DMS 273 (cell line): ENCODE measurements at regions not wholly inside any gene's neighbourhood (a gene's known extent, or its start where the extent isn't known, plus 50 kb on each side); places are given as distances from the start of the nearest gene placed in this dataset.
"Not testable (repeated sequence)": the region's sequence is repeated elsewhere in the genome, so short reads cannot be mapped to it uniquely, and the experiment has no call there.

Experiments
- DNase-seq: peaks from one replicate; lab custom pipeline; 2025; ENCODE audit not compliant: unreplicated experiment; lab: John Stamatoyannopoulos, UW

DNA sequence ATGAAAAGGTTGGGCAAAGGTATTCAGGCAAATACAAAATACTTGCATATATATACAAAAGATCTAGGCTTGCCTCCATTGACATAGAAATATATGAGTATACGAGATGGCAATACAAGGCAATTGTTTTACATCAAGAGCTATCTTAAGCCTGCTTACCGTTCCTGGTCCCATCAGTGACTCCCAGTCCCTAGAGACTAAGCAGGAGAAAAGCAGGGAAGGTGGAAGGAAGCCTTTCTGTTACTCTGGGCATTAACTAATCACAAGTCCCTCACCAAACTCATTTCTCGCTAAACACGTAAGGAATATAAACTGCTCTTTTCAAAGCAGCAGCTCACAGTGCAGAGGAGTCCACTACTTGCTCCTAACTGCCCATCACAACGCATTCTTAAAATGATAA lies 125.2 kb downstream of the ZNF608 start:
- no peak for DNase-seq

DNA sequence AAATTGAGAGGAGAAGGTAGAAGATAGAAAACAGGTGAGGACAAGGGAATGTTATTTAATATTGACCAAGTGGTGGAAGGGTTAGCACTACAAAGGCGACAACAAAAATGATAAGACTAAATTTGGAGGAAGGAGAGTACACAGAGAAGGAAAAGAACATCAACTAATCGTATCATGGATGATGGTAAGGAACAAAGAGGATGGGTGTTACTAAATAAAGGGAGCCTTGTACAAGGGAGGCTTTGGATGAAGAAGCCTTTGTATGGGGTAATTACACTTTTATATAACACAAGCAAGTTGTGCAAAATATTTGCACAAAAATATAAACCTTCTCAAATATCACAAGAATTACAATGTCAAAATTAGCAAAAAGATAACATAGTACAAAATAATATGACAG lies 125.7 kb downstream of the ZNF608 start:
- DNase-seq: no peak

DNA sequence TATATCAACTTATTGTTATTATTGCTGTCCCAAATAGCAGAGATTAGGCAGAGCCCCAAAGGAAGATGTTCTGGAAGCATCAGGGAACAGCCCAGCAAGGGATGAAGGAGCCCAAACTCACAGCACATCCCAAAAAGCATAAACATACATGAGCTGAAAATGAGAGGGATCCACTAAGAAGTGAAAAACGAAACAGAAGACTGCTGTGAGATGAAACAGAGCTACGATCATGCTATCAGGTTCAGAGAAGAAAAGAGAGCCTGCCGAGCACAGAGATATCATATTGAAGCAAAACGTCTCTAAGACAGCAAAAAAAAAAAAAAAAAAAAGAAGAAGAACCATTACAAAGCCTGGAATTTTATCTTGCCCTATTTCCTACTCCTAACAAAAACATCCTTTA lies 127.3 kb downstream of the ZNF608 start:
- no peak for DNase-seq

DNA sequence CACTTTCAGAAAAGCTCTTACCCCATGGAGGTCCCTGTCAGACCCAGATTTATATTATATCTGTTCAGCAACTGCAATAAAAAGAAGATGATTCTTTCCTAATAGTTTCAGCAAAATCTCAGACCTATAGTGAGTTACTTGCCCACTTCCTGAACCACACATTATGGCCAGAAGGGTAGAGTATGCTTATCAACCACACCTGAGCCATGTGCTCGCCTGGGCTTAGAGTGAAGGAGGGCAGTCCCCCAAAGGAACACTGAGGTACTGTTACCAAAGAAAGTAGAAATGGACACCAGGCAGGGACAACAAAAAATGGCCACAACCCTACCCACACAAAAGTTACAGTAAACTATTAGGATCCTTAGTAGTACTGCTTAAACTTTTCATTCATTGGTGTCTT lies 128.7 kb downstream of the ZNF608 start:
- no peak for DNase-seq

DNA sequence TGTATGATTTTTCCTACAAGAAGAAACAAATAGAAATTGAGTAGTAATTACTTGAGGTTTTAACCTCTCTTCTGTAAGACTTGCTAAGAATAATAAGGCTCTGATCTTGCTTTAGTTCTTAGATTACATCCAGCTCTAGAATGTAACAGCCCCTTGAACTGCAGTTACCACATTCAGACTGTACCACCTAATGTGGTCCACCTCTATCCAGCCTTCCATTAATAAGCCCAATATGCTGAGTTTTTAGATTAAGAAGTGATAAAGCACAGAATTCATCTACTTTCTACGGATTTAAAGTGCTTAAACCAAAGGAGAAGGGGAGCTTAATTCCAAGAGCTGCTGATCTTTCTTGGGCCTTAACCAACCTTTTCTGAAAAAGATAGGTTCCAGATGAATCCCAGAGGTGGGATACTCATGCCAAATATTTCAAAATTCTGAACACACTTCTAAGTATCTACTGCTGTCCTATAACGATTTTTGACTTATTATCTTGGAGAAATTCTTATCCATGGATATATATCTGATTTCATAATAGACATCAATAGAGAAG lies 131.5 kb downstream of the ZNF608 start:
- no peak for DNase-seq

DNA sequence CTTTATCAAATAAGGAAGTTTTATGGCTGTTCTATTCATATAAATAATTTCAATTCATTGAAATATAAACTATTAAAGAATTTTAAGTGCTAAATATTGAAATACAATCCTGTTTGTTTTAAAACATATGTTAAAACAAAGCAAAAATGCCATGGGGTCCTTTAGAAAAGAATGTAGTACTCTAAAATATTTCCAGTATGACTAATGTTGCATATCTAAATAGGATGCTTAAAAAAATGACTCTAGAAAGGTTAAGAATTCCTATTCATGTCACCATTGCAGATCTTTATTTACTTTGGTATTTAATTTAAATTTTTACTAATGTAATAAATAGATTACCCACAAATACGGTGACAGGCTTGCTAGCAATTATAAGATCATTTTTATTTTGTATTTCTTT lies 132.3 kb downstream of the ZNF608 start:
- no peak for DNase-seq

DNA sequence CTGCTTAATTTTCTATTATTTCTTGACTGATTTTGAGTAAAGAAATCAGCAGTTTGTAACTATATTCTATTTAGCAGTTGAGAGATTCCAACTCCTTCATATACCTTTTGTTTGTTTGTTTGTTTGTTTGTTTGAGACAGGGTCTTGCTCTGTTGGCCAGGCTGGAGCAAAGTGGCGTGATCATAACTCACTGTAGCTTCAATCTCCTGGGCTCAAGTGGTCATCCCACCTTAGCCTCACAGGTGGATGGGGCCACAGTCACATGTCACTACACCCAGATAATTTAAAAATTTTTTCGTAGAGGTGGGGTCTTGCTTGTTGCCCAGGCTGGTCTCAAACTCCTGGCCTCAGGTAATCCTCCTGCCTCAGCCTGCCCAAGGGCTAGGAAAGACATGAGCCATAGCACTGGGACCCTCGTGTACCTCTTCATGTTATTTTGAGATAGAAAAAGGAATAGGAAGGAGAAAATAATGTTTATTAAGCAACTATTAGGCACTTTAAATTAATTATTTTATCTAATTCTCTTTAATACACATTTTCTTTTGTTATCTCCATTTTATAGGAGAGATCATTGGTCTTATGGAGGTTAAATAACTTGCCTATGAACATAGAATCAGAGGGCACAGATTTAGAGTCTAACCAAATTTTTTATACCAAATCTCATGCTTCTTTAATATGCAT lies 133.0 kb downstream of the ZNF608 start:
- DNase-seq: no peak

DNA sequence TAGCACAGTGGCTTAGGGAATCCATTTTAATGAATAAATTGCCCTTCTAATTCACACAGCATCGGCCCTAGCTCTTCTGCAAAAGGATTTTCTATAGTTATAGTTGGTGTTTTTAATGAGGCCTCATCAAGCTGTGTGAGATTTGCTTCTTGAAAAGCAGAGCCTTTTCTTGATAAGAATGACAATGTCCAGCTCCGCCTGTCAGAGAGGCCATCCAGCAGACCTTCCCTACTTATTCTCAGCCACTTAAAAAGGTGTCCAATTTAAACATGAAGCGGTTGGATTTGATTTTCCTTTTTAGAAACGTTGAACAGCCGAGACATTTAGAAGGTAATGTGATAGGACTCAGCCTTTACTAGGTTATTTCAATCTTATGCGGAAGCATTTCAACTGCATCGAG lies 134.4 kb downstream of the ZNF608 start:
- DNase-seq: no peak

DNA sequence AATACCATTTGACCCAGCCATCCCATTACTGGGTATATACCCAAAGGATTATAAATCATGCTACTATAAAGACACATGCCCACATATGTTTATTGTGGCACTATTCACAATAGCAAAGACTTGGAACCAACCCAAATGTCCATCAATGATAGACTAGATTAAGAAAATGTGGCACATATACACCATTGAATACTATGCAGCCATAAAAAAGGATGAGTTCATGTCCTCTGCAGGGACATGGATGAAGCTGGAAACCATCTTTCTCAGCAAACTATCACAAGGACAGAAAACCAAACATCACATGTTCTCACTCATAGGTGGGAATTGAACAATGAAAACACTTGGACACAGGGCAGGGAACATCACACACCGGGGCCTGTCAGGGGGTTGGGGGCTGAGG lies 135.2 kb downstream of the ZNF608 start:
- DNase-seq: not testable (repeated sequence)

DNA sequence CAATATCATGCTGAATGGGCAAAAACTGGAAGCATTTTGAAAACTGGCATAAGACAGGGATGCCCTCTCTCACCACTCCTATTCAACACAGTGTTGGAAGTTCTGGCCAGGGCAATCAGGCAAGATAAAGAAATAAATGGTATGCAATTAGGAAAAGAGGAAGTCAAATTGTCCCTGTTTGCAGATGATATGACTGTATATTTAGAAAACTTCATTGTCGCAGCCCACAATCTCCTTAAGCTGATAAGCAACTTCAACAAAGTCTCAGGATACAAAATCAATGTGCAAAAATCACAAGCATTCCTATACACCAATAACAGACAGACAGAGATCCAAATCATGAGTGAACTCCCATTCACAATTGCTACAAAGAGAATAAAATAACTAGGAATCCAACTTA lies 136.8 kb downstream of the ZNF608 start:
- not testable (repeated sequence) for DNase-seq

DNA sequence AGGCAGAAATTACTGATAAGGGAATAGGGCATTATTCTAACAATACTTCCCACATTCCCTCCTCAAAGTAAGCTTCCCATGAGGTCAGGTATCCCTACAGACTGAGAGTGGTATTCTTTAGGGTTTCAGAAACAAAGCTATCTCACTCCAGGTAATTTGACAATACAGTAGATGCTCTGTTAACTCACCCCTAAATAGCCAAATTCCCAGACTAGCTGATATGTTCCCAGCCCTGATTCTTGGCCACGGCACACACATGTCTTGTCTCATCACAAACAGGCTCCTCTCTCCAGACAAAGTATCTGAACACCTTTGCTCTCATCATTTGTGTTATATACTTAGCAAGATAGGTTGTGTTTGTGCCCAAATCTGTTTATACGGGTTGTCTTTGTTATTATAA lies 139.9 kb downstream of the ZNF608 start:
- DNase-seq: no peak

DNA sequence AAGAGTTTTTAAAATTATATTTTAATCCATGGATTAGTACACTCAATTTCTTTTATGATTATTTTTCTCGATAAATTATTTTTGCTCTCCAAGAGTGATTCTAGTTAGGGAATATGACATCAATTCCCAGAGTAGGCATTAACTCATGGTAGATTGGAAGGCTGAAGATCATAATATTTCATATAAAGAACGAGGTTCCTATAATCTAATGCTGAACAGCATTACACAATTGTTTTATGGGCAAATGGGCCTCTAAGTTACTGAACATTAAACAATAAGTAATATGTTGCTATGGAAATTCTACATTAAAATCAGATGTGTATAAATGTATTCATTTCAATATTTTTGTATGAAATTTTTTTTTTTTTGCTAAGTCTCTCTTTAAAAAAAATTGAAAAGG lies 140.3 kb downstream of the ZNF608 start:
- no peak for DNase-seq

DNA sequence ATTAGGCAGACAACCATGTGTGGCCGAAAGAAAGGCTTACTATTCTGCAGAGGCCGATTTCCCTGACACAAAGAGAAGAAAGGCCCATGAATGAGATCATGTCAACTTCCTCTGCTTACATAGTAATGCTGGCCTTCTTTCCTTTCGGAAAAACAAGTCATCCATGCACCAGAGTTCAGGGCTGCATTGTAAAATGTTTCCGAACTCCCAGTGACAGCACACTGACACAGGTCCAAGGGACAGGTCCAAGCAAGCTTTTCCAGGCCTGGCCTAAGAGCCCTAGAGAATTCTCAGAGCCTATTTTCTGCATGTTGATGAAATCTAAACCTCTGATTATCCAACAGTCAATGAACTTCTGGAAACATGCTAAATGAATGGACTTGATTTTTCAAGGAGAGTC lies 140.9 kb downstream of the ZNF608 start:
- DNase-seq: no peak

DNA sequence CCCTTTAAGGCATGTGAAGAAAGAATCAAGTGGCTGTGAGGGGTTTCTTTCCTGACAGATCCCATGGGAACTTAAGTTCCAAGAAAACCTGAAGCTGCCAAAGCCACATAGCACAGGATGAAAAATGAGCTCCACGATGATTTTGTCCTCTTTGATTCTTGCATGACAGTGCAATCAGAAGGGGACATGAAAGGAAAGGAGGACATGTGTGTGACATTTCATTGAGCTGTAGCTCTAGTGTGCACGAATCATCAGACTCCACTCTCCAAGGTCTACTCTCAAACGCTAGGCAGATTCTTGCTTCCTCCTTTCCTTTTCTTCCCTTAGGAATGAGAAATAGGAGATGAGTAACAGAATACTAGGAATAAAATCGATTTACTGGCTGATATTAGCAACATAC lies 142.0 kb downstream of the ZNF608 start:
- no peak for DNase-seq

DNA sequence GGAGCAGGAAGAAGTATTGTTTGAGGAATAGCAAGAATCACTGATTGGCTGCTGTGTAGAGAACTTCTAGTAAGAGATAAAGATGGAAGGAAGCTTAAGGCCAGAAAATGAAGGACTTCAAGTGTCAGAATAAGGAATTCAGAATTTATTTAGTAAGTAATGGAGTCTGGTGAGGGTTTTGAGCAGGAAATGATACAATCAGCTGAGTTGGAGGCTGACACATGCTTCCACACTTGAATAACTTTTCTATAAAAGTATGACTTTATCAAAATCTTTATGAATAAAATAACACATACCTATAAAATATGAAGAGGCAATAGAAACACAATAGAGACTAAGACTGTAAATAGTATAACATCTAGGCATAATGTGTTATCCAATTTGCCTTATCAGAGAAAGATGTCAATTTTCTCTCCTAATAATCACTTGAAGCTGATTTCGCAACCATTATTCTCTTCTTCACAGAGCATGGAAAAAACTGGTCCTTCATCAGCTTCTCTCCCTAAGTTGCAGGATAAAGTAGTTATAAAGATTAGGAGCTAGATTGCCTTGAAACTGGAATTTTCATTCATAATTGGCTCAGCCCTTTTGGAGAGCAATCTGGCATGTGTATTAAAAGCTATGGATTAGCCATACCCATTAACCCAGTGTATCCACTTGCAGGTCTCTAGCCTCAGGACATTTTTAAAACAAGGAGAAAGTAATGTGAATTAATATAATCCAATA lies 143.4 kb downstream of the ZNF608 start:
- DNase-seq: no peak

DNA sequence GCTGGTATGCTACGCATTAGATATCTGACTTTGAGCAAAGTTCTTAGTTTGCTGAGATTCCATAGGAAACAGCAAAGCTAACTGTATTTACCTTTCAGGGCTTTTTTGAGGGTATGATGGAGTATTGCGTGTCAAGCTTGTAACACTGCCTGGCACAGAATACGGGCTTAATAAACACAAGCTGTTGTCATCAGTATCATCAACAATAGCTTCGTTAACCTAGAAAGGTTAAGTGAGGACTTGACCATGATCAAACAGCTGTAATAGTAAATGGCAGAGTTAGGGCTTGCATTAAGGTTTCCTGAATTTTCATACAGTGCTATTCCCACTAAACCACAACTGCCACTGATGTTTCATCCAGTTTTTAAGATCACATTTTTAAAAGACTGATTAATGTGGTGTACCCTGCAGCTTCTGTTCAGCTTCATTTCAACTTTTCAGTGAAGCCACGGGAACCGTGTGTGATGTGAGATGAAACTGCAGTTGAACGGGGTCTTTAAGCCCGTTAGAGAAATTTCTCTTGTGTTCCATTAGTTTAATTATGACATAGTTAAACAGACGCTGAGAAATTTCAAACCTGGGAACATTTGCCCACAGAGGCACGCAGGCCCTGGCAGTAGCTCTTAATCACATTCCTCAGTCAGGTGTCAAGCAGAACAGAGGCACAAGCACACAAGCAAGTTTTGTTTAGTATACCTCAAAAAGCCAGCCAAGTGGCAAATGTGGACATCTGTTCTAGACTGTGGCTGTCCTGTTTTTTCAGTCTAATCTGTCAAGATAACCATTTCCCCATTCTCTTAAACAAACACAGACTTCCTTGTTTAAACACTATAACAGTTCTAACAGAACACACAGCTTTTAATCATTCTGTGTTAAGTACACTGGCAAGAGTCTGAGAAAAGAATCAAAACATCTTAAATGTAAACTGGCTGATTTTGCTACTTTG lies 147.1 kb downstream of the ZNF608 start:
- peak; percentile 71 for DNase-seq

DNA sequence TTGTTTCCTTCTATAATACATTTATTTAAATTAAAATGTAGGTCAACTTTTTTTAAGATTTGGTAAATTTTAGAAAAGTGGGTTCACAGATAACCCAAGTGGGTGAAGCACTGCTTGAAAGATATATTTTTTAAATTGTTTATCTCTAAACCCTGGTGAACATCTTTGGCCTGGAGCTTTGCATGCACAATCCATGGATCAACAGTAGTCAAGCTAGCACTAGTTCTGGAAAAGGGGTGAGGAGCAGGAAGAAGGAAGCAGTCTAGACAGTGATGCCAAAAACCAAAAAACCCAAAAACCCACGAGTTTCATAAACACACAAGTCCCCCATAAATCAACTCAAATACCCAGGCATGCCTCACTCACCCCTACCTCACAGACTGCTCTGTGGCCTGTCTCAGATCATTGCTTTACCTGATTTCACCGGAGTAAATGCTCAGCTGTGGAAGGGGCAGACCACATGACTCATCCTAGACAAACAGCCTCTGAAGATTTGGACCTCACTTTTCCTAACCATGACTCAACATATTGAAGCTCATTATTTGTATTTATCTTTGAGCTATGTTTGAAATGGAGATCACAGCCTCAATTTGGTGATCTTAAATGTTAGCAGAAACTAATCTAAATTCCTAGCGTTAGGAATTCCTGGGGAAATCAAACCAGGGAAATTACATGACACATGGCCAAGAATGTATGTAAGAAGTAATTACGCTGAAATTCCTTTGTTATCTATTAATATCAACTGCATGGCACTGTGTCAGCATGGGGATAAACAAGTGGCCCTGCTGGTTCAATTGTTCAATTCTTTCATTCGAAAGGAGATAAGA lies 149.6 kb downstream of the ZNF608 start:
- peak; percentile 16 for DNase-seq

DNA sequence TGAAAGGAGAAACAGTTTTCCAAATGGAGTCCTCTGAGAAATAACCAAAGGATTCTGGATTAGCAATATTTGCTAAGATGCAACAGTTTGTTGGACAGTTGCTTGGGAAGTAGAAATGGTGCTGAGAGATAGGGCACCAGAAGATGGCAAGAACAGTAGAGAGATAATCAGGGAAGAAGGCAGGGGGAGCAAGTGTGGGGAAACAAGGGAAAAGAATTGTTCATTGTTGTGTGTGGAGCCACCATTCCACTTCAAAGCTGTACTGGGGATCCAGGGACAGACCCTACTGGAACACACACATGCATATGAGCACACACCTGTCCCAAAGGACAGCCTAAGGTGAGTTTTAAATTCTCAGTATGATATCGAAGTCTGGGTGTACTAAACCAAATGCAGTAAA lies 152.5 kb downstream of the ZNF608 start:
- DNase-seq: no peak

DNA sequence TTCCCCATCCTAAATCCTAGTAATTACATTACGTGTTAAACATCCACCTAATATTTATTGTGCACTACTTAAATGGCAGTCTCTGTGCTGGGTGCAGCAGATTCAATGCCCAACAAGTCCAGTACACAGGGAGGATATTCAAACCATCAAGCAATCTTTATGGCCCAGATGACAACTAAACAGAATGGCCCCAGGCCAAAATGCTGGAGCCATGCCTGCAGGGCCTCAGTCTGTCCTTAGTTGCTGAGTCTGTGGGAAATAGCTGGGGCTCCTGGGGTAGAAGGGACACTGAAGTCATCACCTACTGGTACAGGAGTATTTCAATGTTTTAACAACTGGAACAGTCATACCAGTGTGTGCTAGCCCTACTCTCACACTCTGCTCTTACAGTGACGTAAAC lies 153.5 kb downstream of the ZNF608 start:
- peak; percentile 17 for DNase-seq

DNA sequence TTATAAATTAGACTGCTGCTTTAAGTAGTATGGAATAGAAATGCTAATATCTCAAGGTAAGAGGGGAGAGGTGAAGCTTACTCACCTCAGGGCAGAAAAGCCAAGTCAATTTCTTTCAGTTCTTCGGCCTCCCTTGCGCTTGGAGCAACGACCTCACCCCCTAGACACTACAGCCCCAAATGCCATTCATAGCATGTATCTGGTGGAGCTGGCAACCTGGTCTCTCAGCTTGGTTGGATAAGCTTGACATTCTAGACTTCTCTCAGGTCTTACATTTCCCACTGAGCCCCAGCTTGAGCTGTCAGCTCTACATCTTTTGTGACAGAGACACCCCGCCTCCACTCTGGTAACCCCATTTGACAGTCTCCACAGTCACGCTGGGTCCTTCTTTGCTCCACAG lies 154.9 kb downstream of the ZNF608 start:
- no peak for DNase-seq

DNA sequence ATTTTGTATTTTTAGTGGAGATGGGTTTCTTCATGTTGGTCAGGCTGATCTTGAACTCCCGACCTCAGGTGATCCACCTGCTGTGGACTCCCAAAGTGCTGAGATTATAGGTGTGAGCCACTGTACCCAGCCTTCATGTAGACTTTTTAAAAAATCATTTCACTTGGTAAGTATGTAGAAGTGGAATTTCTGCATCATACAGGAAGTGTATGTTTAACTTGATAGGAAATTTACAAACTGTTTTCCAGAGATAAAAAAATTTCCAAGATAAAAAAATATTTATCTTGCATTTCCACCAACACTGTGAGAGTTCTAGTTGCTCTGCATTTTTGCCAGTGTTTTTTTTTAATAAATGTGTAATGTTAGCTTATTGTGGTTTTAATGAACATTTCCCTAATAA lies 155.8 kb downstream of the ZNF608 start:
- no peak for DNase-seq
